Adrenal gland (tissue), 5 donors: ENCODE measurements at regions not wholly inside any gene's neighbourhood (a gene's known extent, or its start where the extent isn't known, plus 50 kb on each side); places are given as distances from the start of the nearest gene placed in this dataset.

Experiments
- CTCF ChIP-seq, 6 experiments: fragments of 450-650 bp in 4 of 6; fragments of 200-600 bp in 2 of 6; sonication (generic) in 1 of 6; IDR thresholded peaks; 1 replicate in 5 of 6; 2 replicates in 1 of 6; pipeline versions ENCODE4 v1.5.1 to v1.8.0; 2016 to 2021; ENCODE audit warnings: antibody characterized with exemption in 6 of 6, mild to moderate bottlenecking in 2 of 6, moderate library complexity in 1 of 6
- POLR2A ChIP-seq, 2 donors: fragments of 450-650 bp; IDR thresholded peaks; one replicate each; pipeline ENCODE4 v1.6.1; 2017; ENCODE audit warnings: antibody characterized with exemption in 2 of 2, mild to moderate bottlenecking in 2 of 2, moderate library complexity in 1 of 2
- donor health status: DM: no; HTN: no; CAD: no.

GRCh38 chrX:69079268-69079667, 86.0 kb downstream of the PJA1 start:
- TF ChIP-seq POLR2A (IDR thresholded peaks at IDR 0.05) (no peak), CTCF (IDR thresholded peaks at IDR 0.05) (no peak)
